ENCODE measurements at regions not wholly inside any gene's neighbourhood (a gene's known extent, or its start where the extent isn't known, plus 50 kb on each side); places are given as distances from the start of the nearest gene placed in this dataset.

- TF ChIP-seq, protein P1, sequence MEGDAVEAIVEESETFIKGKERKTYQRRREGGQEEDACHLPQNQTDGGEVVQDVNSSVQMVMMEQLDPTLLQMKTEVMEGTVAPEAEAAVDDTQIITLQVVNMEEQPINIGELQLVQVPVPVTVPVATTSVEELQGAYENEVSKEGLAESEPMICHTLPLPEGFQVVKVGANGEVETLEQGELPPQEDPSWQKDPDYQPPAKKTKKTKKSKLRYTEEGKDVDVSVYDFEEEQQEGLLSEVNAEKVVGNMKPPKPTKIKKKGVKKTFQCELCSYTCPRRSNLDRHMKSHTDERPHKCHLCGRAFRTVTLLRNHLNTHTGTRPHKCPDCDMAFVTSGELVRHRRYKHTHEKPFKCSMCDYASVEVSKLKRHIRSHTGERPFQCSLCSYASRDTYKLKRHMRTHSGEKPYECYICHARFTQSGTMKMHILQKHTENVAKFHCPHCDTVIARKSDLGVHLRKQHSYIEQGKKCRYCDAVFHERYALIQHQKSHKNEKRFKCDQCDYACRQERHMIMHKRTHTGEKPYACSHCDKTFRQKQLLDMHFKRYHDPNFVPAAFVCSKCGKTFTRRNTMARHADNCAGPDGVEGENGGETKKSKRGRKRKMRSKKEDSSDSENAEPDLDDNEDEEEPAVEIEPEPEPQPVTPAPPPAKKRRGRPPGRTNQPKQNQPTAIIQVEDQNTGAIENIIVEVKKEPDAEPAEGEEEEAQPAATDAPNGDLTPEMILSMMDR (IDR thresholded peaks at IDR 0.05; ENCODE audit: low read depth, low read length, missing input control), result no peak
- TF ChIP-seq GABPA (IDR thresholded peaks at IDR 0.05 in 1 of 2, conservative IDR thresholded peaks at IDR 0.05 in 1 of 2) (no peak), SP1 (IDR thresholded peaks at IDR 0.05) (no peak)
These were observed 464.6 kb downstream of the PCNX1 start for GRCh38 chr14:71371711-71372396.
